ENCODE measurements at regions not wholly inside any gene's neighbourhood (a gene's known extent, or its start where the extent isn't known, plus 50 kb on each side); places are given as distances from the start of the nearest gene placed in this dataset.

- DNase-seq: no peak
Measured at GRCh38 chr3:124588794-124589193, 141.5 kb upstream of the UMPS start.

DNA sequence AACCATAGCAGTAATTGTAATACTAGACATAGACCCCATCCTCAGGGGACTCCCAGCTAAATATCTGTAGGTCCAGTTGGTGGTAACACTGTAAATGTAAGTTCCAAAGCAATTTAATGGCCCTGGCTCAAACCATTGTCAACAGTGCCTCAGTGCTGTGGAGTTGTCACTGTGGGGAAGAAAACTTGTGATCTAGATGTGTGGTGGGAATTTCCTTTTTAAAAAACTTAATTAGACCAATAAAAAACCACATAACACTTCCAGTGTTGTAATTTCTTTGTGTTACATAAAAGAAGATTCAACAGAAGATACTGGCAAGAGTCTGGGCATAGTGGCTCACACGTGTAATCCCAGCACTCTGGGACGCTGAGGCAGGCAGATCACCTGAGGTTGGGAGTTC is 138.6 kb upstream of the UMPS start:
- DNase-seq: no peak

DNA sequence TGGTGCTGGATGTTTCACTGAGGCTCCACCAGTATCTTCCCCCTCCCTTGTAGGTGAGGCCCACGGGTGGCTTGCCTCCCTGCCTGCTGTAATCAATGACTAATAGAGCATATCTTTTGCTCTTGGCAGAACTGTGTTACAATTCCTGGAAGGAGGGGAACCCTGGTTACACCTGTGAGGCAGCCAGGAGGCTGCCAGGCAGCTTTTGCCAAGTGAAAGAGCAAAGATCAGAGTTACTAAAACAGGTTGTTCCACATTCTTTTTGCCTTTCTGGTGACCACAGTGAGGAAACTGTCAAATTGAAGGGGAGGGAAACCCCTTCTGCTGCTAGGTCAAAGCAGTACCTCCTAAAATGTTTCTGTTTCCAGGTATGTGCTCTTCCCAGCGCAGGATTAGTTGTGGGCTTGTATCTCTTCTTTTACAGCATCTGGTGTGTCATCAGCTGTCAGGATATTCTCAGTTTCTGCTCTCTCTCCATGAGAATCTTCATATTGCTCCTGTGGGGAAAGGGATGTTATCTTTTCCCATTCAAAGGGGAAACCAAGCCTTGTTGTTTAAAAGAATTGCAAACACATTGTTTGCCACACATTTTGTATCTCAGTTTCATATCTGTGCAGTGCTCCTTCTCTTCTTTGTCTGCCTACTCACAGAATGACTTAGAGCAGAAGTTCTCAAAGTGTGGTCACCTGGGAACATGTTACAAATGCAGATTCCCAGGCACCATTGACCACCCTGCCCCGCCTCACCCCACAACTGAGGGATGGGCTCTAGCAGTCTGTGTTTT is 137.4 kb upstream of the UMPS start:
- DNase-seq: no peak

- no peak for DNase-seq
Measured at GRCh38 chr3:124593442-124593829, 136.8 kb upstream of the UMPS start.

- DNase-seq: no peak
Measured at GRCh38 chr3:124594581-124594980, 135.7 kb upstream of the UMPS start.

DNA sequence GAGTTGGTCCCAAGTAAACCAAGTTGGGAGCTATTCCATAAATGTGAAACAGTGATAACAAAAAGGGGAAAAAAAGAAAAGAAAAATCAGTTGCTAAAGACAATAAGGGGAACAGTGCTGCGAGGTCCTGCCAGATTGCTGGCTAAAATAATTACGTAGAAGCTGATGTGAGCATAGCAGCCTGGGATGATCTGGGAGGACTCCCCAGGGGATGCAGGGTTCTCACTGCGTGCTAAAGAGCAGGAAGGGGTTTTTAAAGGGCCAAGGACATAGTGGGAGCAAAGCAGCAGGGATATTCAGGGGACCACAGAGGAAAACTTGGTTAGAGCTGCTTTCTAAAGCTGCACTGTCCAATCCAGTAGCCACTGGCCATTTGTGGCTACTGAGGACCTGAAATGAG is 133.0 kb upstream of the UMPS start:
- no peak for DNase-seq

- DNase-seq: no peak
Measured at GRCh38 chr3:124597979-124598378, 132.3 kb upstream of the UMPS start.

DNA sequence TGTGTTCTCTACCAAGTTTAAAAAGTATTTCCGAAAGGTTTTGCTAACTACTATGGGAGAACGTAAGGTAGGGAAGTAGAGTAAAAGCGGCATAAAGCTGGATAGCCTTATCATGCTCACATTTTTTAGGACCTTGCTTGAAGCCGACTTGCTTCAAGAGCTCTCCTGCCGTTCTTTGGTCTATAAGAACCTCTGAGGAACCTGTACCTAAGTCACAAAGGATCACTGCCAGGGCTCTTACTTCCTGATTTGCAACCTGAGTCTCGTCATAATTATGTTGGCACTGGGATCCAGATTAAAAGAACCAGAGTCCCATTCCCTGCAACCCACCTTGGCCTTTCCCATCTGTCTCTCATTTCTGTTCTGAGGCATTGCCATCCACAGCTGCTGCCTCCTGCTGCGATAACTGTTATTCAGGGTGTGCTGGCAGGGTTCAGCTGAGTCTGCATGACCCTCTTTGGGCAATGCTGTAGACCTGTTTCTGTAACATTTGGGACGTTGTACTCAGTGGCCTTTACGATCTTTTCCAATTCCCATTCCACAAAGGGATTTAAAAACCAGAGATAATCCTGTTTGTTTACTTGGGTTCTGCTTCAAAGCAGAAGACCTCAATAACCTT is 131.0 kb upstream of the UMPS start:
- DNase-seq: no peak

GRCh38 chr3:124599779-124600693 is 130.2 kb upstream of the UMPS start:
- no peak for DNase-seq

DNA sequence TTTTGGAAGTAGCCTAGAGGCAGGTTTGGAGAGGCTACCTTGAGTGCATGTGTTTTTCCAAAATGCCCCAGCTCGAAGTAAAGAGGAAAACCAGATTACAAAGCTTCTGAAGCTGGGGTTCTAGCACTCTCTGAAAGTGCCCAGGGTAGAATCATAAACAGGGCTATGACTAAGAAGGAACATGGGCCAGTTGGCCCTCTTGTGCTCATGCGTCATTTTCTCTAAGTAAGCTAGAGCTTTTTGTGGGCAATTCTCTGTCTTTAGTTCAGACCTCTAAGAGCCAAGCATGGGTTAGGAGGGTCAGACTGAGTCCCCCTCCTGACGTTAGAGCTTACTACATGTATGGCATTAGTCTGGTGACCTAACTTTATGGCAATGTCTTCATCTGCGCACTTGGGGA is 129.5 kb upstream of the UMPS start:
- no peak for DNase-seq

- no peak for DNase-seq
Measured at GRCh38 chr3:124601190-124601589, 129.1 kb upstream of the UMPS start.

DNA sequence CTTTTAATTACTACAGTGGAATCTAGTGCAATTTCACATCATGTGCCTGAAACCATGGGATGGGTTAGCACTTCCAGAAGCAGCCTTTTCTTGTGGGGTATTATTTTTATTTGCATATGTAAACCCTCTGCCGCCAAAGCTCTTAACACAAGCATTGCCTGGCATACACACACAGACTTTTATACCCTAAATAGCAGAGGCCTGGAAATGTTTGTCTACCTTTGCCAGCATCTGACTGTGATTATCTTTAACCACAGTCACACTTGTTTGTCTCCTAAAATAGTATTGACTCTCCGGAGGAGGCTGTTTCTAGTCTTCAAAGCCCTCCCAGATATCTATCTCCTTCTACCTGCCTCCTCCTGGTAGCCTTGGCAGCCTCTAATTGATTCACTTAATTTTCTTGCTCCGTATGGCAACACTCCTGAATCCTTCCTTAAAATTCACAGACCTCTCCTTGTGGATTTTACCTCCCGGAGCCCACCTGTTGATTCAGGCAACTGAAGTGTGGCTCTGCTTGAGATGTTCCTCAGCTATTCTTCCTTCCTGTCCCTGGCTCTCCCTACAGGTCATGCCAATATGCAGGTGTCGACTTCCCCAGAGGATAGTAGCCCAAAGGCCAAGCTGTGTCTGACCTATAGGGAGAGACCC is 127.1 kb upstream of the UMPS start:
- DNase-seq: no peak

GRCh38 chr3:124605781-124606579 is 124.3 kb upstream of the UMPS start:
- no peak for DNase-seq

GRCh38 chr3:124607163-124607562 is 123.1 kb upstream of the UMPS start:
- DNase-seq: no peak

GRCh38 chr3:124609402-124609801 is 120.8 kb upstream of the UMPS start:
- DNase-seq: no peak

- DNase-seq: no peak
Measured at GRCh38 chr3:124610130-124610529, 120.1 kb upstream of the UMPS start.

GRCh38 chr3:124611520-124611919 is 118.7 kb upstream of the UMPS start:
- DNase-seq: no peak

DNA sequence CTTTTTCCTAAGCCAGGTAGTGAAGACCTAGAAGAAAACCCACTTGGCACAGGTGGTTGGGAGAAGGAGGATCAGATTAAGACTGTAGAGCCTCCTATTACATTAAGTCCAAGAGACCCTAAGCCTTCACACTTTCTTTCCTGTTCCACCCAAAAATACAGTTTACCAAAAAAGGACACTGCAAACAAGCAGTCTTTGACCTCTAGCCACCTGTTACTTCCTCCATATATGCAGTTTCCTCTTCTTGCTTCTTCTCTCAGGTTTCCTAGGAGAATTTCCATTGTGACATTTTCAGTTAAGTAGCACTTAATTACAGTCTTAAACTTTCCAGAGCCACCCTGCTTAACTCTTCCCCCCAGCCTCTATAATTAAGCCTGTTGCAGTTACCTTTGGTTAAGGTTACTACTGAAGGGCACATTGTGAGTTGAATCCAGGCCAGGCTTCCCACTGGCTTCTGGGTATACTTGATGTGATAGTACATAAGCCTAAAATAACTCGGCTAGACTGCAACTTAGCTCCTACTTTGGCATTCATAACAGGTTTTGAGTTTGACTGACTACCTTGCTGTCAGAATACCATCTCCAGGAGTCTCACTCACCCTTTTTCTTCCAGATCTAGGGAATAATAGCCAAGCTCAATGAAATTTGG is 114.2 kb upstream of the UMPS start:
- DNase-seq: no peak

- DNase-seq: no peak
Measured at GRCh38 chr3:124617177-124617576, 113.1 kb upstream of the UMPS start.

DNA sequence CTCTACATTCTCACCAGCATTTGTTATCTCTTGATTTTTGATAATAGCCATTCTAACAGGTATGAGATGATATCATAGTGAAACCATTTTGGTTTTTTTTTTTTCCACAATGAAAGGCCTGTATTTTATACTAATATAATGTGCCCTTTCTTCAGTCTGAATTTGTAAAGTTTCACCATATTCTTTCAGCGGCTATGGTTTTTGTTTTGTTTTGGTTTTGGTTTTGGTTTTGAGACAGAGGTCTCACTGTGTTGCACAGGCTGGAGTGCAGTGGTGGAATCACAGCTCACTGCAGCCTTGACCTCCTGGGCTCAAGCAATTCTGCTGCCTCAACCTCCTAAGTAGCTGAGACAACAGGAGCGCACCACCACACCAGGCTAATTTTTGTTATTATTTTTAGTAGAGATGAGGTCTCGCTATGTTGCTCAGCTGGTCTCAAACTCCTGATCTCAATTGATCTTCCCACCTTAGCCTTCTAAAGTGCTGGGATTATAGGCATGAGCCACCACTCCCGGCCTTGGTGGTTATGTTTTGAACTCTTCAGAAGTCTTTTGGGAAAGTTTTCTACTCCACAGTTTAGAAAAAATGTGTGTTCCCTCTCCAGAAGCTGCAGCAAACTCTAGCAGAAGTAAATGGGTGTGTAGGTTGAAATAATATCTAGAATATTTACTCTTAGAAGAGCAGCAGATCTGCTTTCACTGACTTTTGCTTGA is 110.2 kb upstream of the UMPS start:
- no peak for DNase-seq

DNA sequence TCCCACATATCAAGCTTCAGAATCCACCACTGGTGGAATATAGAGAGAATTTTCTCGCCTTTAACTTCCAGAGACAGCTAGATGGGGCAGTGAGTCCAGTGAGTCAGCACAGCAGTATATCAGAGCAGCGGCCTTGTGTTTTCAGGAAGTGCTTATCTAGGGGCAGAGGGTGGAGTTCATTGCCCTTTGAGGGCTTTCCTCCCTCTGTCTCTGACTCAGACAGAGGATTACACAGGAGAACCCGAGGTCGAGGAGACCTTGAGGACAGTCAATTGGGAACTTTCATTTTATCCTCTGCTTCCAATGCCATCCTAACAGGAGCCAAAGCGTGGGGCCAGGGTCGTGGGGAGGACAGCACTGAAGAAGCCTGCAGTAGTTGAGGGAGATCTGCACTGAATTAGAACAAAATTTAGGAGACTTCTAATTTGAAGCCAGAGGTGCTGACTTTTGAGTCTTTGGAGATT is 109.6 kb upstream of the UMPS start:
- peak; percentile 15 for DNase-seq

All from stimulated activated CD4-positive, alpha-beta T cell treated with anti-CD3 and anti-CD28 coated beads, Interleukin-4, amount 100 ng/mL, for 24 hours (primary cell).